HL-60 (cell line): ENCODE measurements at regions not wholly inside any gene's neighbourhood (a gene's known extent, or its start where the extent isn't known, plus 50 kb on each side); places are given as distances from the start of the nearest gene placed in this dataset.

Experiments used
- DNase-seq, 2 experiments: peaks; one replicate each; pipeline ENCODE4 v3.0.0-alpha.2; 2010 to 2020; ENCODE audit warnings: low read depth in 1 of 2, low spot score in 1 of 2
- H3K27ac ChIP-seq: fragments of 250-450 bp; sonication (Bioruptor Pico); replicated peaks from 2 replicates; pipeline ENCODE4 v1.5.1; 2020; ENCODE audit warnings: mild to moderate bottlenecking, moderate library complexity
- H3K27me3 ChIP-seq: fragments of 250-450 bp; sonication (Bioruptor Pico); 2 replicates; pipeline ENCODE4 v1.5.1; 2021; ENCODE audit warnings: mild to moderate bottlenecking, moderate library complexity; ENCODE audit not compliant: insufficient read depth, poor library complexity, severe bottlenecking
- H3K4me3 ChIP-seq: replicated peaks from 2 replicates; pipeline ENCODE4 v1.5.1; 2011; ENCODE audit warnings: mild to moderate bottlenecking, control low read depth, low read length; ENCODE audit not compliant: insufficient read depth
- GABPA ChIP-seq: IDR thresholded peaks from 2 replicates; pipeline ENCODE4 v1.6.1; 2012; ENCODE audit warnings: low read depth
- POLR2AphosphoS5 ChIP-seq: IDR thresholded peaks from 2 replicates; pipeline ENCODE4 v1.6.1; 2012; ENCODE audit warnings: low read depth
- SPI1 ChIP-seq: IDR thresholded peaks from 2 replicates; pipeline ENCODE4 v1.6.1; 2012; ENCODE audit warnings: low read depth, mild to moderate bottlenecking, borderline replicate concordance
- TF ChIP-seq, protein P1 (sequence below): IDR thresholded peaks from one replicate; pipeline ENCODE4 v1.5.1; 2011; ENCODE audit warnings: low read length, control low read depth, inconsistent platforms; ENCODE audit not compliant: insufficient read depth
- TF ChIP-seq, protein P2 (sequence below): IDR thresholded peaks from 2 replicates; pipeline ENCODE4 v1.6.1; 2012; ENCODE audit warnings: low read depth; ENCODE audit not compliant: insufficient replicate concordance

DNA sequence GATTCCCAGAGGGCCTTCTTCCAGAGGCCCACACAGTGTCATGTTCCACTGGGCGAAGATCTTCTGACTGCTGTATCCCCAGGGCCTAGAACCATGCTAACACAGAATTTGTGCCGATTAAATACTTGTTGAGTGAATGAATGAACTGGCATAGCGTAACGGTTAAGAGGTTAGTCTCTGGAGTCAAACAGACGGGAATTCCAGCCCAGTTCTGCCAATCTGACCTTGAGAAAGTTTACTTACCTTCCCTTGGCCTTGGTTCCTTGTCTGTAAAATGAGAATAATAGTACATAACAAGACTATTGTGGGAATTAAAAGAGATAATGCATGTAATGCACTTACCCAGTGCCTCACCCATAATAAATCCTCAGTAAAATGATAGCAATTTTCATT is 58.3 kb upstream of the PLAC1 start:
- TF ChIP-seq, protein P1, sequence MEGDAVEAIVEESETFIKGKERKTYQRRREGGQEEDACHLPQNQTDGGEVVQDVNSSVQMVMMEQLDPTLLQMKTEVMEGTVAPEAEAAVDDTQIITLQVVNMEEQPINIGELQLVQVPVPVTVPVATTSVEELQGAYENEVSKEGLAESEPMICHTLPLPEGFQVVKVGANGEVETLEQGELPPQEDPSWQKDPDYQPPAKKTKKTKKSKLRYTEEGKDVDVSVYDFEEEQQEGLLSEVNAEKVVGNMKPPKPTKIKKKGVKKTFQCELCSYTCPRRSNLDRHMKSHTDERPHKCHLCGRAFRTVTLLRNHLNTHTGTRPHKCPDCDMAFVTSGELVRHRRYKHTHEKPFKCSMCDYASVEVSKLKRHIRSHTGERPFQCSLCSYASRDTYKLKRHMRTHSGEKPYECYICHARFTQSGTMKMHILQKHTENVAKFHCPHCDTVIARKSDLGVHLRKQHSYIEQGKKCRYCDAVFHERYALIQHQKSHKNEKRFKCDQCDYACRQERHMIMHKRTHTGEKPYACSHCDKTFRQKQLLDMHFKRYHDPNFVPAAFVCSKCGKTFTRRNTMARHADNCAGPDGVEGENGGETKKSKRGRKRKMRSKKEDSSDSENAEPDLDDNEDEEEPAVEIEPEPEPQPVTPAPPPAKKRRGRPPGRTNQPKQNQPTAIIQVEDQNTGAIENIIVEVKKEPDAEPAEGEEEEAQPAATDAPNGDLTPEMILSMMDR = no peak
- no peak for TF ChIP-seq GABPA
- TF ChIP-seq POLR2AphosphoS5 = no peak
- TF ChIP-seq, protein P2, sequence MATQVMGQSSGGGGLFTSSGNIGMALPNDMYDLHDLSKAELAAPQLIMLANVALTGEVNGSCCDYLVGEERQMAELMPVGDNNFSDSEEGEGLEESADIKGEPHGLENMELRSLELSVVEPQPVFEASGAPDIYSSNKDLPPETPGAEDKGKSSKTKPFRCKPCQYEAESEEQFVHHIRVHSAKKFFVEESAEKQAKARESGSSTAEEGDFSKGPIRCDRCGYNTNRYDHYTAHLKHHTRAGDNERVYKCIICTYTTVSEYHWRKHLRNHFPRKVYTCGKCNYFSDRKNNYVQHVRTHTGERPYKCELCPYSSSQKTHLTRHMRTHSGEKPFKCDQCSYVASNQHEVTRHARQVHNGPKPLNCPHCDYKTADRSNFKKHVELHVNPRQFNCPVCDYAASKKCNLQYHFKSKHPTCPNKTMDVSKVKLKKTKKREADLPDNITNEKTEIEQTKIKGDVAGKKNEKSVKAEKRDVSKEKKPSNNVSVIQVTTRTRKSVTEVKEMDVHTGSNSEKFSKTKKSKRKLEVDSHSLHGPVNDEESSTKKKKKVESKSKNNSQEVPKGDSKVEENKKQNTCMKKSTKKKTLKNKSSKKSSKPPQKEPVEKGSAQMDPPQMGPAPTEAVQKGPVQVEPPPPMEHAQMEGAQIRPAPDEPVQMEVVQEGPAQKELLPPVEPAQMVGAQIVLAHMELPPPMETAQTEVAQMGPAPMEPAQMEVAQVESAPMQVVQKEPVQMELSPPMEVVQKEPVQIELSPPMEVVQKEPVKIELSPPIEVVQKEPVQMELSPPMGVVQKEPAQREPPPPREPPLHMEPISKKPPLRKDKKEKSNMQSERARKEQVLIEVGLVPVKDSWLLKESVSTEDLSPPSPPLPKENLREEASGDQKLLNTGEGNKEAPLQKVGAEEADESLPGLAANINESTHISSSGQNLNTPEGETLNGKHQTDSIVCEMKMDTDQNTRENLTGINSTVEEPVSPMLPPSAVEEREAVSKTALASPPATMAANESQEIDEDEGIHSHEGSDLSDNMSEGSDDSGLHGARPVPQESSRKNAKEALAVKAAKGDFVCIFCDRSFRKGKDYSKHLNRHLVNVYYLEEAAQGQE = no peak
- no peak for TF ChIP-seq SPI1
- Histone ChIP-seq H3K27me3 (no peaks in the 10 kb centered on the region), H3K4me3 (no peak overlapping the region), H3K27ac (no peak overlapping the region)
- DNase-seq = no peak

DNA sequence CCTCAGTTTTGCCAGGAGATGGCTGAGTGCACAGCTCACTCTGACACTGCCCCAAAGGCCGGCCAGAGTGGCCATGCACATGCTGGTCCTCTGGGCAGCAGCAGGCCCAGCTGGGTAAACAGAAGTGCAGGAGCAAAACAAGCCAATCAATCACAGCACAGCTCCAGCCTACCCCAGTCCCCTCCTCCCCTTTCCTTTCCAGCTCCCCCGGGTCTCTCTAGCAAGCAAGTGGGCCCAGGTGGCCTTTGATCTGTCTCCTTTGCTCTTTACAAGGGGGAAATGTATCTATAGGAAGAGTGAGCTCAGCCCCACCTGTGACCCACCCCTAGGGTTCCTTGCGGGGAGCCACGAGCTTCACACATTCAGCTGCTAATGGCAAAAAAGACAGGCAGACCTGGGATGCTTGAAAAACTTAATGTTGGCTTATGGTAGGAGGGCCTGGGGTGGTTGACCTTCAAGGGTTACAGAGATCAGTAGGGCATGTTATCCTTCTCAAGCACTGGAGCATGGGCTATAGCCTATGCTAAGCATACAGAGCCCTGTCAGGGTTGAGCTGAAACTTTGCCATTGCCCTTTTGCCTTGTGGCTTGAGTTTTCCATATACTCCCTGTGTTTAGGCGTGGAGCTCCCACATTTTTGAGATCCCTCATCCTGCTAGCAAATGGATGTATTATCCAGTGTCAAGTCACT is 57.8 kb upstream of the PLAC1 start:
- TF ChIP-seq GABPA (no peak), SPI1 (no peak), POLR2AphosphoS5 (no peak)
- TF ChIP-seq, protein P1 = no peak
- TF ChIP-seq, protein P2 = no peak
- no peak overlapping the region for H3K4me3 ChIP-seq
- H3K27me3 ChIP-seq = no peaks in the 10 kb centered on the region
- no peak for DNase-seq
- H3K27ac ChIP-seq = no peak overlapping the region

DNA sequence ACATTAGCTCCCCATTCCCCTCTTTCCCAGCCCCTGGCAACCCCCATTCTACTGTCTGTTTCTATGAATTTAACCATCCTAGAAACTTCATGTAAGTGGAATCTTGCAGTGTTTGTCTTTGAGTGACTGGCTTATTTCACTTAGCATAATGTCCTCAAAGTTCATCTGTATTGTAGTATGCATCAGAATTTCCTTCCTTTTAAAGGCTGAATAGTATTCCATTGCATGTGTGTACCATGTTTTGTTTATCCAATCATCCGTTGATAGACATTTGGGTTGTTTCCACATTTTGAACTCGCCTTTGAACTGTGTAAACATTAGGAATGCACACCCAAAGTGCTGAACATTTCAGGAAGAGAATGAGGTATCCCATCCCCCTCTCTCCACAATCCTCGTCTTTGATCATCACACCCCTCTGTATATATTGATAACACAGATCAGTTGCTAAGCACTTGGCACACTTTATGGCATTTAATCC is 56.4 kb upstream of the PLAC1 start:
- Histone ChIP-seq H3K27me3 (no peaks in the 10 kb centered on the region), H3K27ac (no peak overlapping the region), H3K4me3 (no peak overlapping the region)
- DNase-seq = no peak
- TF ChIP-seq POLR2AphosphoS5 = no peak
- TF ChIP-seq, protein P2 = no peak
